ENCODE measurements at regions not wholly inside any gene's neighbourhood (a gene's known extent, or its start where the extent isn't known, plus 50 kb on each side); places are given as distances from the start of the nearest gene placed in this dataset.
A peak's percentile ranks its signal among the peaks of the same experiment; 100 is the strongest.

- DNase-seq: no peak
These were observed 286.0 kb upstream of the SUCLG2 start for GRCh38 chr3:67940210-67940952.

GRCh38 chr3:67937498-67938118 is 283.2 kb upstream of the SUCLG2 start:
- no peak for DNase-seq

- peak in 1 of 2 experiments; percentile 1 for DNase-seq
These were observed 276.0 kb upstream of the SUCLG2 start for GRCh38 chr3:67930394-67930793.

GRCh38 chr3:67923796-67924195 is 269.4 kb upstream of the SUCLG2 start:
- no peak for DNase-seq

GRCh38 chr3:67920969-67921368 is 266.6 kb upstream of the SUCLG2 start:
- no peak for DNase-seq

- no peak for DNase-seq
These were observed 265.9 kb upstream of the SUCLG2 start for GRCh38 chr3:67920311-67920710.

GRCh38 chr3:67916353-67916752 is 261.9 kb upstream of the SUCLG2 start:
- DNase-seq: no peak

GRCh38 chr3:67907735-67908134 is 253.3 kb upstream of the SUCLG2 start:
- DNase-seq: no peak

GRCh38 chr3:67906261-67906660 is 251.8 kb upstream of the SUCLG2 start:
- no peak for DNase-seq

GRCh38 chr3:67901681-67902080 is 247.3 kb upstream of the SUCLG2 start:
- DNase-seq: peak; percentile 17 to 62

GRCh38 chr3:67898916-67899315 is 244.5 kb upstream of the SUCLG2 start:
- peak; percentile 56 to 77 for DNase-seq

- peak; percentile 87 to 94 for DNase-seq
These were observed 243.2 kb upstream of the SUCLG2 start for GRCh38 chr3:67897351-67898336.

GRCh38 chr3:67896130-67896529 is 241.7 kb upstream of the SUCLG2 start:
- no peak for DNase-seq

GRCh38 chr3:67894510-67894909 is 240.1 kb upstream of the SUCLG2 start:
- no peak for DNase-seq

- no peak for DNase-seq
These were observed 229.9 kb upstream of the SUCLG2 start for GRCh38 chr3:67884345-67884744.

- DNase-seq: no peak
These were observed 229.4 kb upstream of the SUCLG2 start for GRCh38 chr3:67883766-67884165.

GRCh38 chr3:67882981-67883380 is 228.6 kb upstream of the SUCLG2 start:
- no peak for DNase-seq

GRCh38 chr3:67876261-67876660 is 221.8 kb upstream of the SUCLG2 start:
- no peak for DNase-seq

GRCh38 chr3:67875858-67876257 is 221.4 kb upstream of the SUCLG2 start:
- no peak for DNase-seq

- DNase-seq: no peak
These were observed 220.9 kb upstream of the SUCLG2 start for GRCh38 chr3:67875338-67875737.

- no peak for DNase-seq
These were observed 216.1 kb upstream of the SUCLG2 start for GRCh38 chr3:67870477-67870876.

- DNase-seq: no peak
These were observed 212.2 kb upstream of the SUCLG2 start for GRCh38 chr3:67866571-67866970.

GRCh38 chr3:67864587-67865183 is 210.3 kb upstream of the SUCLG2 start:
- DNase-seq: no peak

All from NCI-H526 (cell line).